ENCODE measurements at regions not wholly inside any gene's neighbourhood (a gene's known extent, or its start where the extent isn't known, plus 50 kb on each side); places are given as distances from the start of the nearest gene placed in this dataset.
"Not testable (repeated sequence)": the region's sequence is repeated elsewhere in the genome, so short reads cannot be mapped to it uniquely, and the experiment has no call there.

DNA sequence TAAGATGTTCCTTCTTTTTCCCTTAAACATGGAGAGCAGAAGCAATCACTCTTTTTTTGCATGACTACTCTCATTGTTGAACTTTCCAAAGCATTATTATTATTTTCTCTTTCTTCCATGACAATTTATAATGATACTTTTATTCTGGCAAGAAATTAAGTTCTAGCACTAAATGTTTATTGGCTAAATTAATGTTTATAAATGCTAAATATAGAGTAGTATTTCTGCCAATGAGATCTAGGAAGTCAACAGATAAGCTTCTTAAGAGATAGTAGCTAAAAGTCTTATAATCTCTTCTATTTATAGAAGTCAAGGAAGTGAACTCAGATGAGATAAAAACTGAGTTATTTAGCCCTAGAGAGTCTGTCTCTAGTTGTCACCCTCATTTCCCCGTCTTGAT lies 920.1 kb downstream of the KCNJ2 start:
- DNase-seq (ENCODE audit: low spot score), result no peak

DNA sequence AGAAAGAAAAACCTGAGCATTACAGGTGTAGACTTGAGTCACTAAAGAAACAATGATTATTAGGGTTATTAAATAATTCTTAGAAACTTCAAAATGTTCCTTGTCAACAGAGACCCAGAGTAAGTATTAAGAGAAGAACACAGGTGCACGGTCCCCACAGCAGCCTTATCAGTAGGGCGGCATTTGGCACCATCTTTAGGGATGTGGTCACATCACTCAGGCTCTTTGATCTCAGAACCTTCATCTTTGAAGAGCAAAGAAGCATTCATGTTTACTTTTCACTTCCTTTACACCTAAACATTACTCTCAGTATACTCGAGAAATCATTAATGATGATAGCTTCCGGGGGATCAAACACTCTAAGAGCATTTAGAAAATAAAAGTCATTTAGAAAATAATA lies 928.7 kb downstream of the KCNJ2 start:
- no peak for DNase-seq (ENCODE audit: low spot score)

DNA sequence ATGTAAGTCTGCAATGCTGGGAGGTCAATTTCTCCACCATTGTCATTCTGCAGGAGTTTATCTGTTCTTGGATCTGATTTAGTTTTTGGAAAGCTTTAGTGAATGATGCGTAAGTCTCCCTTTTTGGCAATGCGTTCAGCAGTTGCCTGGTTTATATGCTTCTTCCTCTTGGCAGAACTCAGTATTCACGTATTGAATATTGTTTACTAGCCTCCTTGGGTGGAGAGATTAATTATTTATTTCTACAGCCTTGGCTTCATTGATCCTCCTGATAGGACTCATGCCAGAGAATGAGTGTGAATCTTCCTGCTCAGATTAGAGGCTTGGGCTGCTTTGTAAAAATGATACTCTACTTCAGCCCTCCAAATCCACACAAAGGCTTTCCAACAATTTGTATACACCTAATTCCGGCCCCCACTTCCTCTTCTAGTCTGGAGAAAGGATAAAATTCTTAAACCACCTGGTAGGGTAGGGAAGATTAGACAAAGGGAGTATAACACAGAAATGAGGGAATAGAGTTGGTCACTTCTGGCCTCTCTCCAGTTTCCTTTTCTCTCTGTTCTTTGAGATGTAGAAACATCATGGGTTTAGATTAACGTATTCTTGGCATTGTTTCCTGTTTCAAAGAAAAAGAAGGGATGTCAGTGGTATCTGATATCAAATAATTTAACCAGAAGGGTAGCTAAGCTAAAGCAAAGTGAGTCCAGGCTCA lies 929.8 kb downstream of the KCNJ2 start:
- no peak for DNase-seq (ENCODE audit: low spot score)

DNA sequence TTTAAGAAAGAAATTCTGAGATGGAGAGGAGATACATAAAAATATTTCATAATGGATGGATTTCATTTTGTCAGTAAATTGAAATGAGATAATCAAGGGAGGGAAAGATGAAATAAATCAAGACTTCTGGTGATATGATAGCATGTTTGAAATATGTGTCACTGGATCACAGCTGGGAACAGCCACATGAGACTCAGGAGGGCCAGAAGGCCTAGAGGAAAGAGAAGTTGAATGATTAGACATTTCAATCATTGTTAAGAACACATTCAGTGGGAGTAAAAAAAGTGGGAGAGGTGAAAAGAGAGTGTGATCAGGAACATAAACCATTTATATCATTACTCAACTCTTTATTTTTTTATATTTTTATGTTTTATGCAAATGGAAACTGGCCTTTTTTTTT lies 933.4 kb downstream of the KCNJ2 start:
- no peak for DNase-seq (ENCODE audit: low spot score)

DNA sequence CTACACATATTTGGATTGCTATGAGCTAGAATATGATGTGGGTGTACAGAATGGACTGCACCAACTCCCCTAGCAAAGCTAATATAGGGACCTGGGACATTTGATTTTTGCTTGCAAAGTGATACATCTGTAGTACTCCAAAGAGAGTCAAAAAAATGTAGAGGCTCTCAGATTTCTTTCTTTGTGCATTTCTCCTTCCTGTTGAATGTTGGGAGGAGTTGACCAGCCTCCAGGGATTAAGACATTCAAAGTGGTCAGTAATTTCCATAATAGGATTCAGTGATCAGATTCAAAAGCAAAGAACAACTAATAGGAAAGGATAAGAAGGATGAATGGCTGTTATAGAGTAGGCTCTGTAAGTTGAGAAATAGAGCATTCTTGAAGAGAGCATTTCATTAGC lies 934.9 kb downstream of the KCNJ2 start:
- no peak for DNase-seq (ENCODE audit: low spot score)

DNA sequence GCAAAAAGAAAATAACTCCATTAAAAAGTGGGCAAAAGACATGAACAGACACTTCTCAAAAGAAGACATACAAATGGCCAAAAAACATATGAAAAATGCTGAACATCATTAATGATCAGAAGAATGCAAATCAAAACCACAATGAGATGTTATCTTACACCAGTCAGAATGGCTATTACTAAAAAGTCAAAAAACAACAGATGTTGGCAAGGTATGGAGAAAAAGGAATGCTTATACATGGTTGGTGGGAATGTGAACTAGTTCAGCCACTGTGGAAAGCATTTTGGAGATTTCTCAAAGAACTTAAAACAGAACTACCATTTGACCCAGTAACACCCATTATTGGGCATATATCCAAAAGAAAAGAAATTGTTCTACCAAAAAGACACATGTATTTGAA lies 936.7 kb downstream of the KCNJ2 start:
- not testable (repeated sequence) for DNase-seq (ENCODE audit: low spot score)

DNA sequence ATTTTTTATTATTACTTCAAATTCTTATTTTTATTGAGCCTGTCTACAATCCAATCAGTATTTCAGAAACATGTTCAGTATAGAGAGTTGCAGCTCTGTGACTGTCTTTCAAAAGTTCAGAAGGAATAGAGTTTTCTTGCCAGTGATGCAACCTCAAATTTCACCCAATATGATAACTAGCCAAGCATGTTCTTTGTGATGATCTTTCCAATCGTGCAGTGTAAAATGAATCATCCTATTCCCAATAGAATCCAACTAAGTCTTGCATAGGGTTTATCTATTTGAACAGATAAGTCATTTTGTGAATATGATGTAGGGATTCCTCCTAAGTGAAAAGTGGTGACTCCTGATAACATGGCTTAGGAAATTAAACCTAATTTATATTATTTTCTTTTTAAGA lies 937.8 kb downstream of the KCNJ2 start:
- no peak for DNase-seq (ENCODE audit: low spot score)

DNA sequence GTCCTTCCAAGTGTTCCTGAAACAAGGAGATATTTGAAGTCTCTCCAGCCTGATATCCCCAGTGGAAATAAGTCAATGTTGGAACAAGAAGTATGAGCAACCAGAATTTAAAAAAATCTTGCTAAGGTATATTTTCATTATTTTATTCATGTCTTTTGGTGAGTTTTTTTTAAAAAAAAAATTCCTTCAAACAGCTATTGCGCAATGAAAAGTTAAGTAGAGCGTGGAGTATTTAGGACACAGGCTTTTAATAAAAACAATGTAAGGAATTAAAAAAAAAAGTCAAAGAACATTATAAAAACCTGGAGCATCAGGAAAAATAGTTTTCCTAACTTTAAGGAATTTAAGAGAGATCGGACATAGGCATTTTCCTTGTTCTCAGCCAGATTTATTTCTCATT lies 940.4 kb downstream of the KCNJ2 start:
- DNase-seq (ENCODE audit: low spot score), result no peak

DNA sequence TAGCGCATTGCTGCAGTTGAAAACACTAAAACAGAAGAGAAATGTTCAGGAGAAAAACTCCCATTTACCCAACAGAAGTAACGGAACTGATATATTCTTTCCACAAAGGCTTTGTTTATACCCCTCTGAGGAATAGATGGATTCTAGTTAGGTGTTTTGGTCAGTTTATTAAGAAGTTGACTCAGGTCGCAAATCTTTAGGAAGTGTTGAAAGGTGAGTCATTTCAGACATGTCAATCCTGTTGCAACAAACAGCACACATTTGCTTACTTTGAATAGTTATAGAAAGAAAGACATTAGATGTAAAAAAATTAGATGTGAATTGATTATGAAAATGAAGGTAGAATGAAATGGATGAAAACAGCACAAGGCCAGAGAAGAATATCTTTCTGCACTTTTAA lies 941.0 kb downstream of the KCNJ2 start:
- DNase-seq (ENCODE audit: low spot score), result no peak

DNA sequence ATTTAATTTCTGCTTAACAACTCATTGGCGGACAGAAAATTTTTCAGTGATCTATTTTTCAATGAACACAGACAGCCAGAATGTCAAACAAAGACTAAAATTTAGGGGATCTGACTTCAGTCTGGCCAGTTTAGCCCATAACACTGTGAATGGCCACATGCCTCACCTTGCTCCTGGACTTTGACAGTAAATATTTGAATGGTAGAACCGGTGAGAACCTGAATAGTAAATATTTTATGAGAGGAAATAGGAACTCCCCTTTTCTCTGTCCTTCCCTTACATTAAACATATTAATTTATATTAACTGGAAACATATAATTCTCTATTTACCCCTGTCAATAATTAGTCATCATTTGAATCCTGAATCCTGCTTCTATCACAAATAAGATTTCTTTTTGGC lies 942.1 kb downstream of the KCNJ2 start:
- no peak for DNase-seq (ENCODE audit: low spot score)

DNA sequence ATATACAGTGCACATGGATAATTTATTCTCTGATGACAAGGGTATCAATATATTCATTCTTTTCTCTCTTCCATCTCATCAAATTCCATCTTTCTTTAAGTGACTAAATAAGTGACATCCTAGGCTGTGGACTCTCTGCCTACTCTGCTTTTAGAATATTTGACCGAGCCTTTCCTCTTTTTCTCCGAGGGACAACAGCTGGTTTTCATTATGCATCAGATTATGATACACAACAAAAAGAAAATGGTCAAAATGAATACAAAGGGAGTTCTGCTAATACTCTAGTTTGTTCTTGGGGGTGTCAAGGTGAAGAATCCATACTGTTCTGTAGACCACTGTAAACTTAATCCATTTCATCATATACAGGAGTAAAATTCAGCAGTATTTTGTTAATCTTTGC lies 942.6 kb downstream of the KCNJ2 start:
- no peak for DNase-seq (ENCODE audit: low spot score)

DNA sequence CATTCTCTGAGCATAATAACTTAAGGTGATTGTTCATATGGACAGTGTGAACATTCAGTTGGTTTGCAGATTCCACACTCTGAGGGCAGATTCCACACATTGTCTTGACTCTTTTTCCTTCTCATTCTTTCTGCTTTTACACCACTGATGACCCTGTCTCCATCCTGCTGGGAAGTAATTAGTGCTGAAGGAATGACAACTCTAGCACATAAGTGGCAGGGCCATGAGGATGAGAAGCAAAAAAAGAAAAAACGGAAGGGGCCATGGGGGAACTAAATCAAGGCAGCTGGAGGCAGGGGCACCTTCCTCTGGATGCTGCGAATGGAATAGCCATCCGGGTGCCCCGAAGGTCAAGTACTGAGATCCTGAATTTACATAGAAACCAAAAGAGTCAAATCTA lies 944.0 kb downstream of the KCNJ2 start:
- DNase-seq (ENCODE audit: low spot score), result no peak

DNA sequence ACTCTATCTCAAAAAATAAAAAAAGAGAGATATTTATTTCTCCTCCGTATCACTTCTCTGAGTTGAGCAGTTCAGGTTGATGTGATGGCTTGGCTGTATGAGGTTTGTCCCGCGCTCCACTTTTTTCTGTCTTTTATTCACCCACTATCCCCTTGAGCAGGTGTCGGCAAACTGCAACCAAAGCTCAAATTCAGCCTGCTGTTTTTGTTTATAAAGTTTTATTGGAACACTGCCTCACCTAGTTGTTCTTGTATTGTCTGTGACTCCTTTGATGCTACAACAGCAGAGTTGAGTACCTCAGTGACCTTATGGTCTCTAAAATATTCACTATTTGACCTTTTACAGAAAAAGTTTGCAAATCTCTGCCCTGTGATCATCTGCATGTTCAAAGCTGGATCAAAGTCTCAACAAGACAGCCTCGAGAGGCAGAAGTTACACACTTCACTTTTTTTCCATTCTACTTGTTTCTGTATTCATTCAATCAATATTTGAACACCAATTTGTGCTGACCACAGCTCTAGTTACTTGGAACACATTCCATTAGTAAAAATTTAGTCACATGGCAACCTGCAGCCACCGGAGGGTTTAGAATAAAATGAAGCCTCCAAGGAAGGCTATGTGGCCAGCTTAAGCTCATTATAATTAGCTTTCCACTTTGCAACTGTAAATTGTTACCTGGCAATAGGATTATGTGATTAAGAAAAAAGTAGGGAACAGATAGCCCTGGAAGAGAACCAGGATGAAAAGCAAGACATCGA lies 945.8 kb downstream of the KCNJ2 start:
- DNase-seq (ENCODE audit: low spot score), result no peak

DNA sequence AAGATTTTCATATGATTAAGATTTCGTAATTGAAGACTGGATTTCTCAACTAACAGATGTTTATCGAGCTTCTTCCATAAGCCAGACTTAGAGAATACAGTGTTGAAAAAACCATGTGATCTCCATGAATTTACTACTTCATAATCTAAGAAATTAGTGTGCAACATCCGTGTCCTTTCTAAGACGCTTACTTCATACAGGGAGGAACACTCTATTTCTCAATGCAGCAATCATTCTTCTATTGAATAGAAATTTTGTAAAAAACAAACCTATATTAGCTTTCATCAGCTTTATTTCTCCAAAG lies 946.3 kb downstream of the KCNJ2 start:
- DNase-seq (ENCODE audit: low spot score), result no peak

DNA sequence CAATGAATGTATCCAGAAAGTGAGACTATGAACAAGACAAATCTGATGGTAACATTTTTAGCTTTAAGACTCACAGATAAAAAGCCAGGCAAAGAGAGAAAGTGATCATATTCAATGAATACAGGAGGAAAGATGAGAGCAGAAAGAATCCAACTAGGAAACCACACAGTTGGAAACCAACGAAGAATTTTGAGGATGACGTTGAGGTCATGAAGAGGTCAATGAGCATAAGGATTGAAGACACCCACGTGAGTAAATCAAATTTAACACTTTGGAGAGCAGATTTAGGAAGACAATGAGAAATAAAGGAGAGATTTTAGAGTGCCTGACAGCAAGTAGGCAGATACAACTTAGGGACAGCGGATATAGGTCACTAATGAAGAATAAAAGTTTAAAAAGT lies 948.1 kb downstream of the KCNJ2 start:
- DNase-seq (ENCODE audit: low spot score), result no peak

DNA sequence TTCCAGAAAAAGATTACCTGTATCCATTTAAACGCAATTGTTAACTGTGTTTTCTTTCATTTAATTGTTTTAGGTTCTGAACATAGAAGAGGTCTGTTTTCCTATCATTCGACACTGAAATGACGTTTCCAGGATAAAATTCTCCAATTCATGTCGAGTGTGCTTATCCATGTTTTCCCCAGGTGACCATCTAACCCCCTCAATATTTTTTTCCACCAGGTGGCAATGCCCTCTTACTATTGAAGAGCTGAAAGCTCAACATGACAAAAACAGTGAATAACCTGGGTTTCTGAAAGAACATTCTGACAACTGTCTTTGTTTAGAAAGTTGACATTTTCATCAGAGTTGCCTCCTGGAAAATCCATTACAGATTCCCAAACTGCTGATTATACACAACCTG lies 948.7 kb downstream of the KCNJ2 start:
- DNase-seq (ENCODE audit: low spot score), result no peak

DNA sequence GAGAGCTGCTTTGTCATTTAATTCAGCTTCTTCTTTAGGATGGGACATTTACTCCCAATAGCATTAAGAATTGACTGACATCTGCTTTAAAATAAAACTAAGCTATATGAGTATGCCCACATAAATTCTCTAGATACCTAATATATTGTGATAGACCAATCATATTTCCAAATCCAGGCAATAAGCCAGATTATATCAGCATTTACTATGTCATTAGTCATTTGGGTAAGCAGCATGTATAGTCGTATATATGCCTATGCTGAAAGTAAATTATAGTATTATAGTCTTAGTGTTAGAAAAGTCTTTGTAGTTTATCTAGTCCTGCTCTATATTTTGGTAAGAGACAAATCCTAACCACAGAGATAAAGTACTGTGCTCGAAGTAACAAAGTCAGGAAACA lies 958.1 kb downstream of the KCNJ2 start:
- DNase-seq (ENCODE audit: low spot score), result no peak

DNA sequence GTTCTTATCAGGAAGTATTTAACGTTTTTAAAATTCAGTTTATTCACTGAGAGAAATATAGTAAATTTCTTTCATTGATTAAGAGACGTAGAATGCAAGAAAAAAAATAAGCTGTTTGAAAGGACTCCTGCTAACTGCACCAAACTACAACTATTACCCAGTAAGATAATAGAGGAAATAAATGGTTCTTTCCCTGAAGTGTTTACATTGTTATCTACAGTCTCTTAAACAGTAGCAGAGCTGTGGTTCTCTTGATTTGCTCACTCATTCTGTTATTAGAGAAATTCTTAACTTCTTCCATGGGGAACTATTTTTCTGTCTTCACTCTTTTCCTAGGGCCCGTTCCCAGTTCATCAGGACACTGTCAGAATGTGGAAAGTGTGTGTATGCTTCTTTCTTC lies 973.0 kb downstream of the KCNJ2 start:
- DNase-seq (ENCODE audit: low spot score), result no peak

DNA sequence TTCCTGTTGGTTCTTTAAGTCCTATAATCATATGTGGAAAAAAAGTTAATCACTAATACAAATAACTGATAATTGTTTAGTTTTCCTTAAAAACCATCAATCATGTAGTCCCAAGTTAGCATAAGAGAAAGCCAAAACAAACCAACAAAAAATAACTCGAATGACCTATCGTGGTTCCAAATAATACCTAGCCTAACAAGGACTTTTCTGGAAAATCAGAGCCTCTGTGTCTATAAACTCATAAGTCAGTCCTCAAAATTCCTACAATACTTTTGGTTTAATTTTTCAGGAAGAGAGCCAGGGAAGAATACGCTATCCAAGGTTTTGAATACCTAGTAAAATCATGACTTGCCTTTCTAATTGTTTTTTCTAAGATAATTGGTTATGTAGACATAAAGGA lies 975.3 kb upstream of the SOX9 start:
- DNase-seq (ENCODE audit: low spot score), result no peak

DNA sequence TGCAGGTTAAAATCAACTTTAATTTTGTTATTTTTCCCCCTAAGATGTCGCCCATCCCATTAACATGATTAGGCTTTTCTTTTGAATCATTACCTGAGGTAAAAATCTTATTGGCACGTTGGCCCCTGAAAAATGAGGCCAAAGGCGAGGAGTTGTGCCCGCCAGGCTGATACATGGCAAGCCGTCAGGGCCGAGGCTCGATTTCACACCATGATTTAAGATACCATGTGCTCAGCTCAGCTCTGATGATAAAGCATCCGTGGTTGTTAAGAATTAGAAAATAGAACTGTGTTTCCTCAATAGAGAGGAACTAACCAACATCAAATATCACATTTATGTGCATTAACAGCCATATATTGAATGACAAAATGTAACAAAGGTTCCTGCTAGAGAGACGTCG lies 972.9 kb upstream of the SOX9 start:
- no peak for DNase-seq (ENCODE audit: low spot score)

DNA sequence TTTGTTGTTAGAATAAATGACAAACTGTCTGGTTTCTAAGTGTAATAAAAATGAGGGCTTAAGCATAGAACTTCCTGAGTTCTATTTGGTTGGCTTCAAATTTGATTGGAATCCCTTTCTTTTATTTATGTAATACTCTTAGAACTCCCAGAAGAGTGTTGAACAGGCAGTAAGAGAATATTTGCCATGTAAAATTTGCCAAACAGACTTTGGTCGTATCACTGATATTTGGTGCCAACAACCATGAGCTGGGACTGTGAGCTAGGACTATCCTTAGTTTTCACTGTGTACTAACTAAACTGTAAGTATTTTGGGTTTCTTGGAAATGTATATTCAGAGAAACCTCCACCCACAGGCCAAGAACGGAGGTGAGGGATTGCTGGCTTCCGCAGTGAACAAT lies 971.2 kb upstream of the SOX9 start:
- no peak for DNase-seq (ENCODE audit: low spot score)

DNA sequence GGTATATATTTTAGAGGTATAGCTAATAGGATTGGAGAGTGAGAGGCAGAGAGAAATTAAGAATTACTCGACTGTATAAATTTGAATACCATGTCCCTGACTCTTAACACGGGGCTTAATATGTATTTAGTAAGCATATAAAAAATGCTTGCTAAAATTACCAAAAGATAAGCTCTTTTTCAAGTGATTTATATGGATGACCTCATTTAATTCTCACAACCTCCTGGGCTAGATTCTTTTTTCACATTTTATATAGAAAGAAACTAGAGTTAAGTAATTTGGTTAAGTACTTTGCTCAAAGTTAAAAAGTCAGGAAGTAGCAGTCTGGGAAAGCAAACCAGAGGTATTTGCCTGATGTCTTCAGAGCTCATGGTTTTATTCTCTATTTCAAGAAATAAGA lies 963.5 kb upstream of the SOX9 start:
- DNase-seq (ENCODE audit: low spot score), result no peak

DNA sequence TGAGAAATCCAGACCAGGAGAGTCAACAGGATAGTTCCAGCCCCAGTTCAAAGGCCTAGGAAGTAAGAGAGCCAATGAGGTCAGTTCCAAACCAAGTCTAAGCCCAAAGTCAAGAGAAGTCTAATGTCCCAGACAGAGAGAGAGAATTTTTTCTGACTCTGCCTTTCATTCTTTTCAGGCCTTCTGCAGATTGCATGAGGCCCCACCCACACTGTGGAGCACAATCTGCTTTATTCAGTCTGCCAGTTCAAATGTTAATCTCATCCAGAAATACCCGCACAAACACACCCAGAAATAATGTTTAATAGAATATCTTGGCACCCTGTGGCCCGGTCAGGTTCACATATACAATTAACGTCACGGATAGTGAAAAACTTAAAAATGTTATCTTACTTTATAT lies 962.4 kb upstream of the SOX9 start:
- no peak for DNase-seq (ENCODE audit: low spot score)

DNA sequence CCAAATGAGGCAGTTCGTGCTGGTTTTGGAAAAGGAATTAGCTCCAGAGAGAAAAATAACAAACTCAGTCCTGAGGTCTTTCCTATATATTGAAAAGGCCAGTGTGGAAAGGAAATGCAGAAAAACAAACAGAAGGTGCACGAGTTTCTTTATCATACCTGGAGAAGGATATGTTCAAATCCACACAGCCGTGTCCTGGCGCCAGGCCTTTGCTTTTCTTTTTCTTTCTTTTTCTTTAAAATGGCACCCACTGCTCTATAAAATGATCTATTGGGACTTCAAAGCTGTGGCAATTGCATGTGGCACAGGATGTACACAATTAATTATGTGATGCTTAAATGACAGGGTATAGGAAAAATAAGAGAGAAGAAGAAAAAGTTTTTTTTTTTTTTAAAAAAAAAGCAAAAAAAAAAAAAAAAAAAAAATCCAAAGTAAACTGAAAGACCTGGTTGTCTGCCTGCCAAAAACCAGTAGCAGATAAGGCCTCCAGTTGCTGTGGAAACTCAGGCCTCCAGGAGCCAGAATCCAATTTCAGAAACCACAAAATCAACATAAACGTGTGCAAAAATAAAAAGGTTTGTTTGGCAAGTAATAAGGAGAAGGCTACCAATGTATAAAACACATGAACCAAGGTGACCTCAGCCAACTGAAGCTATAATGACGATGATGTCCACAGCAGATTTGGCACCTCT lies 957.6 kb upstream of the SOX9 start:
- no peak for DNase-seq (ENCODE audit: low spot score)
